HG03460 (cell line): ENCODE measurements at regions not wholly inside any gene's neighbourhood (a gene's known extent, or its start where the extent isn't known, plus 50 kb on each side); places are given as distances from the start of the nearest gene placed in this dataset.

Experiments used
- ATAC-seq: cut with Tn5 transposase; IDR thresholded peaks from one replicate; pipeline ENCODE4 v1.9.1; 2021; ENCODE audit not compliant: unreplicated experiment

DNA sequence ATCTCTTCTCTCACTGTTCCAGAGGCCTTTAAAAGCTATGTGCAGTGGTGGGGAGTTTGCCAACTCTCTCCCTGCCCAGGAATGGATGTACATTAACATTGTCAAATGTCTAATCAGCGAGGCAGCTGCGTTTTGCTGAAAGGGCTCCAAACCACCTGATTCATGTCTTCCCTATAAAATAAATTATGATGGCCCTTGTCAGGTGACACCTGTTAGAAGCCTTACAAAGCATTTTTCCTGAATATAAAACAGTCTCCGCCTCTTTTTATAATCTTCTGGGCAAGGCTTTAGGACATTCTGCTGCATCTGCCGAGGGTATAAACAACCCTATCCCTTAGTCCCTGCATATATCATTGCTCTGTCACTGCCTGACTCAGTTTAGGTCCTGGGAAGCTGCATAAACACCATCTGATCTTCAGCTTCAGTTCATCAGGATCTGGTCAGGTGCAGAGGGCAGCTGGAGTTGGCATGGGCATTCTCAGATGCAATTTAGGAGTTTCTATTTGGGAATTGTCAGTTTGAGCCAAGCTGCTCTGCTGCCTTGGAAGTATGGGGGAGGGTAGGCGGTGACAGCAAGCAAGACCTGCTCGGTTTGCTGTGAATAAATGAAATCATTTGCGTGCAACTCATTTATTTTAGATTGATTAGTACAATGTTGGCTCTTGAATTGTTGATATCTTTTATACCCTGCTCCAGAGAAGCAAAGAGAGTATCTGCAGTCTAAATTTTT is 103.5 kb downstream of the ACER2 start:
- no peak for ATAC-seq

DNA sequence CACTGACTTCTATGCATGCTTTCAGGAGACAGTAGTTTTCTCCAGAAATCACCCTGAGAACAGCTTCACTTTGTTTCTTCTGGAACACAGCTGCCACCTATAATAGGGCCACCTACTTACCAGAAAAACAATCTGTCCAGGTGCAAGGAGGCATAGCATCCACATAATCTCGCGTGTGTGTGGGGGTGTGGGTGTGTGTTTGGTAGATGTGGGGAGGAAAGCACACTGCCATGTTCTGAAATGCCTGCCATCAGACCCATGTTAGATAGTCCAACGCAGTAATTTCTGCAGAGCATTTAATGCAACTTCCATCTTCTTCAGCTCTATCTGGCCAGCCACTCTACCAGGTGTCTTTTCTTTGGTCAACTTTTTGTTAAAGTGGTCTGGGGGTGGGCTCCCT is 102.9 kb downstream of the ACER2 start:
- no peak for ATAC-seq

DNA sequence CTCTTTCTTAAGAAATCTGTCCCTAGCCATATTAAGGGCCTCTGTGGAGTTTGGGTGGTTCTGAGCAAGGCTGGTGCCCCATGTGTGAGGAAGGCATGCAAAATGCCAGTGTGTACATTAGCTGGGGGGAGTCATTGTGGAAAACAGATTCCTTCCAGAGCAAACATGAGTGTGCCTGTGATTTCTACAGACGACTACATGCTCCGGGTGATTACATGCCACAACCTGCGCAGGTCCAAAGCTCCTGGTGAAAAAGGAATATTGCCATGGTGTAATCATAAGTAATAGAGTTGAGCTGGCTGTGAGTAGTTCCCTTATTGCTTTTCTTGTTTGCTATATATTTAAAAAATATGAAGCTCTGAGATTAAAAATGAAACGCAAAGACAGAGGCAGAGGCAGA is 102.1 kb downstream of the ACER2 start:
- no peak for ATAC-seq
